ENCODE measurements at regions not wholly inside any gene's neighbourhood (a gene's known extent, or its start where the extent isn't known, plus 50 kb on each side); places are given as distances from the start of the nearest gene placed in this dataset.

DNA sequence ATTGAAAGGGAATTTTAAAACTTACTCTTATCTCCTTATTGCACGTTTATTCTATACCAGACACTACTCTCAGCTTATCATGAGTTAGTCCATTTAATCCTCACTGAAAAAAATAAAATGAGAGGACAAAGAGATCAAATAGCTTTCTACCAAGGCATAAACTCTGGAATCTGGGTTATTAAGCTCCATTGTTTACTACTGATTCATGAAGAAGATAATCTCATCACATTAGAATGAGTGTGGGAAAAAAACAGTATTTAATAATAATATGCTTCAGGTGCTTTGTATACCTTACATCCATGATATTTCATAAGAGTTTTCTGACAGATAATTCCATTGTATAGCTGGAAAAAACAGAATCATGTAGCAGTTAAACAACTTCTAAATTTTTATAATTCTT, 1092.6 kb downstream of the TECRL start:
- TF ChIP-seq CTCF (IDR thresholded peaks at IDR 0.05; ENCODE audit: poor library complexity) (no peak), EZH2 (IDR thresholded peaks at IDR 0.05; ENCODE audit: borderline replicate concordance) (no peak), EZH2phosphoT487 (IDR thresholded peaks at IDR 0.05; ENCODE audit: low read depth, severe bottlenecking, unreplicated experiment) (no peak)
